PC-3 (cell line): ENCODE measurements at regions not wholly inside any gene's neighbourhood (a gene's known extent, or its start where the extent isn't known, plus 50 kb on each side); places are given as distances from the start of the nearest gene placed in this dataset.

ENCODE experiments used
- ATAC-seq: fragments of 200-7000 bp; cut with Tn5 transposase; 2 replicates; pipeline ENCODE4 v1.9.1; 2020; ENCODE audit warnings: mild to moderate bottlenecking, moderate library complexity
- BruUV-seq: library from RNA; stranded (reverse); fragments of 400-500 nt; replicated peaks from 2 replicates; lab custom pipeline; 2021; lab: Mats Ljungman, UMichigan
- CTCF ChIA-PET: fragments of 300-600 bp; sonication (Branson Sonifier 250); formaldehyde crosslinking; loops from one replicate; lab custom pipeline; 2022; ENCODE audit warnings: antibody characterized with exemption; lab: Charles Lee
- POLR2A ChIA-PET: fragments of 300-600 bp; sonication (Branson Sonifier 250); formaldehyde crosslinking; loops from one replicate; lab custom pipeline; 2022; ENCODE audit warnings: antibody characterized with exemption; ENCODE audit not compliant: unreplicated experiment; lab: Charles Lee
- DNase-seq: peaks from one replicate; pipeline ENCODE4 v3.0.0-alpha.2; 2015
- H2AFZ ChIP-seq: fragments of 300-600 bp; sonication (generic); 2 replicates; pipeline ENCODE4 v1.6.0; 2016; ENCODE audit warnings: antibody characterized with exemption, low read length
- H3F3A ChIP-seq: fragments of 300-600 bp; sonication (generic); one replicate; pipeline ENCODE4 v1.6.0; 2017; ENCODE audit warnings: antibody characterized with exemption, low read length, control low read depth, mild to moderate bottlenecking; ENCODE audit not compliant: unreplicated experiment
- H3K27ac ChIP-seq: fragments of 300-600 bp; sonication (generic); 2 replicates; pipeline ENCODE4 v1.5.1; 2016; ENCODE audit warnings: mild to moderate bottlenecking, low read length
- H3K27me3 ChIP-seq: fragments of 300-600 bp; sonication (generic); 2 replicates; pipeline ENCODE4 v1.6.1; 2016; ENCODE audit warnings: low read length, mixed read lengths
- H3K36me3 ChIP-seq: fragments of 300-600 bp; sonication (generic); 2 replicates; pipeline ENCODE4 v1.6.1; 2016; ENCODE audit warnings: low read depth, mixed run types, low read length, mixed read lengths
- H3K4me1 ChIP-seq: fragments of 300-600 bp; sonication (generic); 2 replicates; pipeline ENCODE4 v1.5.1; 2016; ENCODE audit warnings: low read length; ENCODE audit not compliant: insufficient read depth
- H3K4me2 ChIP-seq: fragments of 300-600 bp; sonication (generic); 2 replicates; pipeline ENCODE4 v1.6.0; 2016; ENCODE audit warnings: low read length
- H3K4me3 ChIP-seq: fragments of 300-600 bp; sonication (generic); 2 replicates; pipeline ENCODE4 v1.5.1; 2016; ENCODE audit warnings: mild to moderate bottlenecking, low read length, mixed read lengths
- H3K79me2 ChIP-seq: fragments of 300-600 bp; sonication (generic); 2 replicates; pipeline ENCODE4 v1.6.1; 2017; ENCODE audit warnings: low read length, mixed read lengths
- H3K9ac ChIP-seq: fragments of 300-600 bp; sonication (generic); 2 replicates; pipeline ENCODE4 v1.6.0; 2016; ENCODE audit warnings: mild to moderate bottlenecking, low read length
- H3K9me2 ChIP-seq: fragments of 300-600 bp; sonication (generic); replicated peaks from 2 replicates; pipeline ENCODE4 v1.6.1; 2016; ENCODE audit warnings: mixed run types, low read length, mixed read lengths
- H3K9me3 ChIP-seq: fragments of 300-600 bp; sonication (generic); 2 replicates; pipeline ENCODE4 v1.6.1; 2016; ENCODE audit warnings: low read length, mixed read lengths
- H4K20me1 ChIP-seq: fragments of 300-600 bp; sonication (generic); 2 replicates; pipeline ENCODE4 v1.6.1; 2016; ENCODE audit warnings: low read length, mixed read lengths
- EZH2 ChIP-seq: fragments of 300-600 bp; sonication (generic); IDR thresholded peaks from one replicate; pipeline ENCODE4 v1.6.1; 2017; ENCODE audit warnings: antibody characterized with exemption, mild to moderate bottlenecking, low read length; ENCODE audit not compliant: unreplicated experiment
- EZH2phosphoT487 ChIP-seq: fragments of 300-600 bp; sonication (generic); IDR thresholded peaks from 2 replicates; pipeline ENCODE4 v1.6.1; 2018; ENCODE audit warnings: mild to moderate bottlenecking, antibody characterized with exemption, low read length, borderline replicate concordance
- intact Hi-C: fragments of 100-400 bp; cut with micrococcal nuclease; formaldehyde crosslinking; loops from 2 replicates; pipeline ENCODE4 v1.9.0; 2023
- TF ChIP-seq, protein P1 (sequence below): fragments of 300-600 bp; sonication (generic); conservative IDR thresholded peaks from 2 replicates; pipeline ENCODE4 v1.5.1; 2017; ENCODE audit warnings: antibody characterized with exemption, low read depth, mild to moderate bottlenecking, low read length

DNA sequence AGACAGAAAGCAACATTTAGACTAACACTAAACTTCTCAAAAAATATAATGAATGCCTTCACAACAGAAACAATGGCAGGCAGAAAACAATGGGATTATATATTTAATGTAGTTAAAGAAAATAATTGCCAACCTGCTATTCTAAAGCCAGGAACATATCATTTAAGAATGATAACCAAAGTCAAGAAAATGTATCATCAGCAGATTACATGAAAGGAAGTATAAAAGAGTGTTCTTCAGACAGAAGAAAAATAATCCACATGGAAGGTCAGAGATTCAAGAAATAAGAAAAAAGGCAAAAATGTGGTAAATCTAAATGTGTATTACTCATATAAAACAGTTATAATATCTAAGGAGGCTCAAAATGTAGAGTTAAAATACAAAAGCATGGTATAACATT is 98.1 kb downstream of the CYP26A1 start:
- no peaks in the 10 kb centered on the region for H3K79me2 ChIP-seq
- H3K27me3 ChIP-seq = no peaks in the 10 kb centered on the region
- no peaks in the 10 kb centered on the region for H3F3A ChIP-seq
- TF ChIP-seq, protein P1, sequence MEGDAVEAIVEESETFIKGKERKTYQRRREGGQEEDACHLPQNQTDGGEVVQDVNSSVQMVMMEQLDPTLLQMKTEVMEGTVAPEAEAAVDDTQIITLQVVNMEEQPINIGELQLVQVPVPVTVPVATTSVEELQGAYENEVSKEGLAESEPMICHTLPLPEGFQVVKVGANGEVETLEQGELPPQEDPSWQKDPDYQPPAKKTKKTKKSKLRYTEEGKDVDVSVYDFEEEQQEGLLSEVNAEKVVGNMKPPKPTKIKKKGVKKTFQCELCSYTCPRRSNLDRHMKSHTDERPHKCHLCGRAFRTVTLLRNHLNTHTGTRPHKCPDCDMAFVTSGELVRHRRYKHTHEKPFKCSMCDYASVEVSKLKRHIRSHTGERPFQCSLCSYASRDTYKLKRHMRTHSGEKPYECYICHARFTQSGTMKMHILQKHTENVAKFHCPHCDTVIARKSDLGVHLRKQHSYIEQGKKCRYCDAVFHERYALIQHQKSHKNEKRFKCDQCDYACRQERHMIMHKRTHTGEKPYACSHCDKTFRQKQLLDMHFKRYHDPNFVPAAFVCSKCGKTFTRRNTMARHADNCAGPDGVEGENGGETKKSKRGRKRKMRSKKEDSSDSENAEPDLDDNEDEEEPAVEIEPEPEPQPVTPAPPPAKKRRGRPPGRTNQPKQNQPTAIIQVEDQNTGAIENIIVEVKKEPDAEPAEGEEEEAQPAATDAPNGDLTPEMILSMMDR = no peak
- TF ChIP-seq EZH2 = no peak
- no peak for TF ChIP-seq EZH2phosphoT487
- H3K9me3 ChIP-seq = no peaks in the 10 kb centered on the region
- ATAC-seq (no peak), DNase-seq (no peak)
- H3K9me2 ChIP-seq = no peaks in the 10 kb centered on the region
- POLR2A ChIA-PET = no interaction called here
- BruUV-seq = no TSS peak
- H3K4me3 ChIP-seq = no peak overlapping the region
- CTCF ChIA-PET = no interaction called here
- no peaks in the 10 kb centered on the region for H4K20me1 ChIP-seq
- H2AFZ ChIP-seq = no peak overlapping the region
- intact Hi-C loops = no loop called here
- peaks cover 4% of the 10 kb centered on the region; the same call in 1 of the 2 replicates for H3K4me1 ChIP-seq
- no peaks in the 10 kb centered on the region for H3K36me3 ChIP-seq
- no peak overlapping the region for H3K9ac ChIP-seq
- no peak overlapping the region for H3K4me2 ChIP-seq
- H3K27ac ChIP-seq = no peak overlapping the region

- Histone ChIP-seq H3K9ac (no peak overlapping the region), H4K20me1 (no peaks in the 10 kb centered on the region), H2AFZ (no peak overlapping the region), H3K9me3 (no peaks in the 10 kb centered on the region), H3K9me2 (no peaks in the 10 kb centered on the region), H3K4me3 (no peak overlapping the region), H3K4me2 (no peak overlapping the region), H3K36me3 (no peaks in the 10 kb centered on the region), H3K79me2 (no peaks in the 10 kb centered on the region), H3K27me3 (no peaks in the 10 kb centered on the region), H3K4me1 (peaks cover 4% of the 10 kb centered on the region; the same call in 1 of the 2 replicates), H3F3A (no peaks in the 10 kb centered on the region), H3K27ac (no peak overlapping the region)
- no TSS peak for BruUV-seq
- intact Hi-C loops = no loop called here
- POLR2A ChIA-PET = no interaction called here
- DNase-seq (peak; percentile 21), ATAC-seq (no peak)
- TF ChIP-seq EZH2phosphoT487 = no peak
- TF ChIP-seq, protein P1 = no peak
- no peak for TF ChIP-seq EZH2
- CTCF ChIA-PET = no interaction called here
Measured at GRCh38 chr10:93173967-93174845, 100.5 kb downstream of the CYP26A1 start.

DNA sequence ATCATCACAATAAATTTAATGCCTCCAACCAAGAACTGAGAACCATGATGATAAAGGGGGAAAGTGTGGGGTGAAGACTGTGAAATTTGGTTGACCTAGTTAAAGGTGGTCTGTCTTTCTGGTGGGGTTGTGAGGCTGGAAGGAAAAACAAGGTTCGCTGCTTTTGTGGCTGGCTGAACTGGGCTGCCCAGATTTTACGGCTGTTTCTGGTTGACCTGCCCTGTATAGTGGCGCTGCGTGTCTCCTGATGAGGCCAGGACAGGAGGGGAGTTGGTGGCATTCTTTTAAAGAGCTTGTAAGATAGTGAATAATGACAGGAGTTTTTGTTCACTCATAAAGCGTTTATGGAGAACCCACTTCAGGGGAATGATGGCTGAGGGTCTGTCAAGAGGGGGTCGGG is 101.8 kb downstream of the CYP26A1 start:
- Histone ChIP-seq H4K20me1 (no peaks in the 10 kb centered on the region), H3K9me3 (no peaks in the 10 kb centered on the region), H3K27me3 (no peaks in the 10 kb centered on the region), H3K4me2 (no peak overlapping the region), H2AFZ (no peak overlapping the region), H3F3A (no peaks in the 10 kb centered on the region), H3K79me2 (no peaks in the 10 kb centered on the region), H3K4me1 (peaks cover 4% of the 10 kb centered on the region; the same call in 1 of the 2 replicates), H3K4me3 (no peak overlapping the region), H3K9me2 (no peaks in the 10 kb centered on the region), H3K27ac (no peak overlapping the region), H3K9ac (no peak overlapping the region), H3K36me3 (no peaks in the 10 kb centered on the region)
- ChIA-PET POLR2A (no interaction called here), CTCF (no interaction called here)
- ATAC-seq = no peak
- no peak for TF ChIP-seq EZH2phosphoT487
- TF ChIP-seq, protein P1 = no peak
- TF ChIP-seq EZH2 = no peak
- intact Hi-C loops = no loop called here
- no TSS peak for BruUV-seq
- DNase-seq = no peak
